ENCODE measurements at regions not wholly inside any gene's neighbourhood (a gene's known extent, or its start where the extent isn't known, plus 50 kb on each side); places are given as distances from the start of the nearest gene placed in this dataset.

DNA sequence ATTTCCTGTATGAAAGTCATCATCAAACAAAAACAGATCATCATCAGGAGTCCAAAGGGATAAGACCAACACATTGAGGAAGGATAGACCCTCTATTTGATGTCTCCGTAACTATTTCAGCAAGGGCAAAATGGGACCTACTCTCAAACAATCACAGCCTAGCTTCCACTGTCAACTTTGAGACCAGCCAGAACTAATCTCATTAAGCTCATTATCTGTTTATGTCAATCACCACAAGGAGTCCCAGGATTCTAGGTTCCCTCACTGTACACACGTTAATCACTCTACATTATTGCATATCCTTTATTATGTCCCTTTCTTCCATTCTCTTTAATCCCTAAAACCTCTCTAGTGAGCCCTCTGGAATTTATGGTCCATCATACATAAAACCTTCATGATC is 370.3 kb upstream of the LINC00305 start:
- no peak for FAIRE-seq

DNA sequence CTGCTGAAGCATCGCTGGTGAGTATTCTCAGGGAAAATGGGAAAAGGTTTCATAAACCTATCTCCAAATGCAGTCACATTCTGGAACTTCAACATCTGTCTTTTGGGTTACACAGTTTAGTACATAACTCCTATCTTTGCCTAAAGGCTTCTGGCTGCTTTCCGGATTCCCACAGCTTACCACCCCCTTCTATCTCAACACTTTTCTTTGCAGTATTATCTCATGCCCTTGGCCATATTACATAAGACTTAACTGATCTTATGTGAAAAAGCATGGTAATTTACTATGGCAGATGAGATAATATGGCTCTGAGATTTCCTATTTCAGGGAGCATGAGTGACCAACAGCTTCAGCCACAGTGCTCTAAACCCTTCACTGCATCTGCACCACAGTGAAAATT is 369.3 kb upstream of the LINC00305 start:
- no peak for FAIRE-seq

DNA sequence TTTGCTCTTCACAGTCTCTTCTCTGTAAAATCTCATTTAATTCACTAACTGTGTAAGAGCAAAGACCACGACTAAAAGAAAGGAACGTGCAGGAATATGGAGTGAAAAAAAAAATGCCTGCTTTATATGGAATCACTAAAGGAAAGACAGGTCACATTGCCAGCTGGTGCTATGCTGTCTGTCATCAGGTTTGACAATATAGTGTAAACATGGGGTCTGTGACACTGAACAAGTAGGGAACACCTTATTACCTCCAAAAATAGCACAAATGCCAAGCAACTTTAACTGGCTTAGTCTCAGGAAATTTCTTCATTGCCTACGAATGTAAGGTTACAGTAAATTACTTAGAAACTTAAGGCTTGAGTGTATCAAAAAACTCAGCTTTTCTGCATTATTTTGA is 364.5 kb upstream of the LINC00305 start:
- FAIRE-seq = no peak

DNA sequence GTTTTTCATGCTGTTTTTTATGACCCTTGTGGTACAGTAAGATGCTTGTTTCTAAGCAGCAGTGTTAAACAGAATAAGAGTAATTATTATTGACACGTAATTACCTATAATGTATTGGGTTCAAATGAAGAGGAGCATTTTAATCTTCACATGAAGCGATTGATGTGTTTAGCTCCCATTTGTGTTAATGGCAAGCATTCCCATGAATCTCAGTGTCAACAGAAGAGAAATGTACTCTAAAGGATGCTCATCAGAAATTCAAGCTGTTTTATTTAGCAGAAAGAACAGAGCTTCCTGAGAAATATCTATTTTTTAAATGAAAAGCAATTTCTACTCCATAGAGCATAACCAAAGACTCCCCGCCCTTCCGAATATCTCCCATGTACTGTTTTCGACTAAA is 341.3 kb upstream of the LINC00305 start:
- no peak for FAIRE-seq

DNA sequence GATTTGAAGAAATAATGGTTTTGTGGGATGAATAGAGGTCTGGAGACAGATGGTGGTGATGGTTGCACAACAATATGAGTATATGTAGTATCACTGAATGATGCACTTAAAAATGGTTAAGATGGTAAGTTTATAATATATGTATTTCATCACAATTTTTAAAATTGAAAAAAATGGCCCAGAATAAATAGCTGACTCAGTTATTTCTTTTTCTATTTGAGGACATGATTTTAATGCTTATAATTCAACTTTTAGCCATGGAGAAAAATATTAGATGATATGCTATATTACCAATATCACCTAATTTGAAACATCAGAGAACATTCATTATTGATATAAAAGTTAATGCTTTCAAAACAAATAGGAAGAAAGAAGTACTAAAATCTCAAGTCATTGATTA is 339.8 kb upstream of the LINC00305 start:
- FAIRE-seq = no peak

DNA sequence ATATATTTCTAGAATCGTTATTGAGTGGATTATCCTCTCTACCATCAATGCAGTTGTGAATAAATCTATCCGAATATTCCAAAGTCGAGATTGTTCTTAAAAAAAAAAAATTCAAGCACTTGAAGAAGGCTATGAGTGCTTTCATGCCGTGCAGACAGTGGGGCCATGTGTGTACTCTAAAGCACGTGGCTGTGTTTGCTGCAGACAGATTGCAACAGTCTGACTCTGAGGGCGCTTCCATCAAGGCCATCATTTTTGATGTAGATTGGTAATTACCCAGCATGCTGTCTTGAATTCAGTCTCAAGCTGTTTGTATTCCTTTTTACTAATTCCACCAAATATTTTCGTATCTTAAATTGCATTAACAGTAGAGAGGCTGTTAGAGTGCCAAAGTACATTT is 325.9 kb upstream of the LINC00305 start:
- FAIRE-seq = no peak

DNA sequence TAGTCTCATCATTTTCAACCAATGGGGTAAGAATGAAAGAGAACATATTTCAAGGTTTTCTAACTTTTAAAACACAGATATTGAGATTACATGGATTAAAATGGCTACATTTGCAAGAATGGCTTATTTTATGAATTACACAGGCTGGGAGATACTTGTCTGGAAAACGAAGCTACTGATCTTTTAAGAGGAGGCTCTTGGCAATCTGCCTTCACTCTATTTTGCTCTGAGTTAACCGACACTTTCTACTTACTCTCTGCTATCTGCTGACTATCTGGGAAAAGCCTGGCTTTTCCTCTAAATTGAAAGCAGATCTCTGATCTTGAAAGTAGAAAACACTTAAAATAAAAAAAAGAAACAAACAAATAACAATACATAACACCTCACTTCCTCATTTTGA is 325.4 kb upstream of the LINC00305 start:
- FAIRE-seq = no peak

DNA sequence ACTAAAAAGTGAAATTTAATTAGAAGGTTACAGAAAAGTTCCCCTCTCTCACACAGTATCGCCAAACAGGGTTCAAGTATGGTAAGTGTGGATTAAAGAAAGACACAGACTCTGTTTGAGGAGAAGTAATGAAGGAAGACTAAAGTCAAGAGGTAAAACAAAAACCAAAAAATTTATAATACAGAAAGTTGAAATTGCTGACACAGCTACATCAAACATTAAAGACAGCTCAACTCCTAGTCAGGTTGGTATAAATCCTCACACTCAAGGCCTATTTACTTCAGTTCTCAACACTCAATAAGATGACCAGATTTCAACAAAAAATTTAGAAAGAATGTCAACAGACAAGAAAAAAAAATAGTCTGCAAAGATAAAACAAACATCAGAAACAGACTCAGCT is 300.5 kb upstream of the LINC00305 start:
- no peak for FAIRE-seq

DNA sequence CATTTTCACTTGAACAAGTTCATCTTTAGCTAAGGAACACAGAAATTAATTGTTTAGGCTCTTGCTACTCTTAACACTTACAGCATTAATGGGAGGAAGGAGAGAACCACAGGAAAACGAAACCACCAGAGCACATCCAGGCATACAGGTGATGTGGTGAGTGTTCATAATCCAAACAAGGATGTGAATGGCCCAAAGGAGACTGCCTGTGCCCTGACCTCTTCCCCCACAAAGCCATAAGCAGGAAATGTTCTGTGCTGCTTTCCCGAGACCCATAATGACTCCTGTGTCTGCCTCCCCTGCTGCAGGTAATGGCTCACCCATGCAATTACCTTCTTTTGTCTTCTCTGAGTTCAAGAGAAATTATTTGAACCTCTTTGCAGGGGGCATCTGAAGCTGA is 295.9 kb upstream of the LINC00305 start:
- FAIRE-seq = no peak

DNA sequence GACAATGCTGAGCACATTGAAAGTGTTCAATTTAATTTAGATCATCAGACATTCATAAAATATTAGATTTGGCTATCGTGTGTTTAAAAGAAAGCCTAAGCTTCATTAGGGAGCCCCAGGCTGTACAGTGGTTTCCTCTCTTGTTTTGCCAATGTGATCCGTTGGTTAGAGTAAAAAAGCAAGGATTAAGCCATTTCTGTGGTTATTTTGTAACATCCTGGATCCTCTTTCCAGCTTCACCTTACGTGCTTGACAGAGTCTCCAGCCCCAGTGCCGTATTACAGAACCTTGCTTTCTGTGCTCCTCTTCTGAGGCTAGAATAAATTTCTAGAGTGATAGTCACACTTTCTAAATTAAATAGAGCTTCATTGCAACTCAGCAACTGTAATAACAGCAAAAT is 289.3 kb upstream of the LINC00305 start:
- no peak for FAIRE-seq

DNA sequence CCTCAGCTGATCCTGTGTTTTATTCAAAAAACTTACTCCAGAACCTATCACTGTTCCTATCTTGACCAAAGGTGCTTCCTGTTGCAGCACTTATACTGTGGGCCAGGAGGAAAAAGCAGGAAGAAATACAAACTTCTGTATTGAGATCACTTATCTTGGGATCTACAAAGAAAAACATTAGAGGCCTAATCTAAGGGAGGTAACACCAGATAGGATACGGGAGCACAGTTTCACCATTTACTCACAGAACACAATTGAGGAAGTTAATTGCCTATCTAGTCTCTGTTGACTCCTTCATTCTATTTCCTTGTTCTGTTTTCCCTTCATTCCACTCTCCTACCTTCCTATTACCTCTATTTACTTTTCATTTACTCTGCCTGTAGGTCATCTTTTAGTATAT is 287.2 kb upstream of the LINC00305 start:
- no peak for FAIRE-seq

DNA sequence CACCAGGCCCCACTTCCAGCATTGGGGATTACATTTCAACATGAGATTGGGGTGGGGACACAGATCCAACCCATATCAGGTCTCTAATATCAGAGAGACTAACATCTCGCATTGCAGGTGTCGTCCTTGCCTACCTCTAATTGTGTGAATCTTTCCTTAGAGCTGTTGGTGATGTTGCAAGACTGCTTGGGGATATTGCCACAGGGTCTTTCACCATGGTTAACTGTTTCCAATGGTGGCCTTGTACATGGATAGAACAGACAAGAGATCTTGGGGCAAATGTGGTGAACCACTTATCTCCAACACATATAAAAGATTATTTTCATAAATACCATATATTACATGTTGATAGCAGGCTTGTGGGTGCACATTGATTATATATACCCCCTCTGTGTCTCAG is 270.3 kb upstream of the LINC00305 start:
- no peak for FAIRE-seq

DNA sequence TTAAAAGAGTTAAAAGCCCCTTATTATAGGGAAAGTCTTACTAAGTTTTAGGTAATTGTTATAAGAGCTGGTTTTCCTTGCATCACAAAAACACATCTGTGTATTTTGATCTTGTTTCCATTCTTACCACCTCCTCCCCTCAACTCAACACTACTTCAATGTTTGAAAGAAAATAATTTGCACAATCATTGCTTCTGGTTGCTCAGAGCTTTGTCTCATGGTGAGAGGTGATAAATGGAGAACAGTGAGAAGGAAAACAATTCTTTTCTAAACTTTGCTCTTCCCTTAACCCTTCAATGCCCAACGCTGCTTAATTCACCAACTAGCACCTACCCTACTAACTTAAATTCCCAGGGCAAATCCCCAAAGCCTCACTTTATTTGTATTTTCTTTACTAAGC is 268.1 kb upstream of the LINC00305 start:
- FAIRE-seq = no peak

DNA sequence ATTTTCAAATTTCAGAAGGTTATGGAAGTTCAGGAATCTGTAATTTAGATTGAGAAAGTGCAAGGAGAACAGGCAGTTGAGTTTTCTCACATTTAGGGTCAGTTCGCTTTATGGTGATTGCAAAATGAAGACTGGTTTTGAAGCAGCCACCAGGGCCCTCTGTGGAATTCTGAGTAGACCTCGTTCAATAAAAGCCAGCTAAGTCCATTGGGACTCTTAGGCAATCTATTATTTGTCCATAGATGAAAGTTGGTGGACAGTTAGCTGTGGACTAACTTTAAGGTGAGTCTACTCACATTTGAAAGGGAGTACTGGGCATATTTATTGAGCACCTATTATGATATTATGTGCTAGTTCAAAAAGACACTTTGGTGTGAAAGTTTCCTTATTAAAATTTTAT is 266.3 kb upstream of the LINC00305 start:
- FAIRE-seq = no peak

DNA sequence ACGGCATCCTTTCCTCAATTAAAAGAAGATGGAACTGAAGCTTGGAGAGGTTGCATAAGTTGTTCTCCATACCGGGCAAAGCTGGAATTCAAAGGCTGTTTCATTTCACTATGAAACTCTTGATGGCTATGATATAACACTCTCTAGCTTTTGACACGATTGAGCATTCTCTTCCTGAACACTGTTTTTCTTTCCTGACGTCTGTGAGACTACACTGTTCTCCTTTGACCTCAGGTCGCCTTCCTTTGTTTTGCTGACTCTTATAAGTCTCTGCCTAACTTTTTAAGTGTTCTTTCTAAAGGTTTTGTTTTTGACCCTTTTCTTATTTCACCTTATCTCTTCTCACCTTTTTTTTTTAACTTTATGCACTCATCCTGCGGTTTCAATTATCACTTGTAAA is 261.8 kb upstream of the LINC00305 start:
- FAIRE-seq = no peak

DNA sequence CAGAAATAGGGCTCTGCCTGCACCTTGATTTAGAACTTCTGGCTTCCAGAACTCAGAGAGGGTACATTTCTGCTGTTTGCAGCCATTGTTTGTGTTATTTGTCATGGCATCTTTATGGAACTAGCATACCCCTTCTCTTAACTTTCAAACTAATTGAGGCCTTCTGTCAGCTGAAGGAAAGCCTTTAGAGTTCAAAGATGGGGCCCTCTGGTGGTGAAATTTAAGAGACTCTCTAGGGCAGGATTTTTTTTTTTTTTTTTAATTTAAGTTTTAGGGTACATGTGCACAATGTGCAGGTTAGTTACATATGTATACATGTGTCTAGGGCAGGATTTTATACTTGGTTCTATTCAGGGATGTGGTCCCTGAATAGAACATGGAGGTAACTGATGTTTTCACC is 260.6 kb upstream of the LINC00305 start:
- FAIRE-seq = no peak

DNA sequence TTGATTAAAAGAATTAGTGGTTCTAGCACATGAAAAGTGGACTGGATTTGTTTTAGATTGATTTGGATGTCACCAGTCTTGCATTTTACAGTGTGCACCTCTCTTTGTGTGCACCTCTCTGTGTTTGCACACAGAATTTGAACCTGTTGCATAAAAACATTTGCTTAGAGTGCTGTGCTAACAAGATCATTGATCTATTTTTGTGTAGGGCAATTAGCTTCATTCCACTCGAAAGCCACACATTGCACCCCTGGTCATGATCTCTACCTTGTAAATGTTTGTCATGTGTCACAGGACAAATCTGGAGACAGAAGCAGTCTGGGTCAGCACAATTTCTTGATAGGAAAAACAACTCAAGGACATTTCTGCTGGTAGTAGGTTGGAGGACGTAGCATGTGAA is 258.7 kb upstream of the LINC00305 start:
- FAIRE-seq = no peak

DNA sequence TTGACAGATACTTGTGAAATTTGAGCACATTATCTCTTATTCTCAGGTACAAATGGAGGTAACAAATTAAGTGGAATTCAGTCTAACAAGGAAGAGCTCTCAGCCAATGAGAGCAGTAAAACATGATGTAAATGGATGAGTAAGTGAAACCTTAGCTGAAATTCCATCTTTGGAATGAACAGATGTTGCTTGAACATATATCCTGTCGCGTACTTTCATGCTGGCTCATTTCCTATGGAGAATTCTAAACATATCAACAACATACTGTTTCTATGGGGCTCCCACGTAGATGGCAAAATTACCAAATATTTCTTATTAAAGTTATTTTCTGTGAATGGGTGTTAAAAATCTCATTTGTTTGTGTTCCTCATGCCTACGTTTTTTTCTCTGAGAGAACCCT is 256.3 kb upstream of the LINC00305 start:
- no peak for FAIRE-seq

DNA sequence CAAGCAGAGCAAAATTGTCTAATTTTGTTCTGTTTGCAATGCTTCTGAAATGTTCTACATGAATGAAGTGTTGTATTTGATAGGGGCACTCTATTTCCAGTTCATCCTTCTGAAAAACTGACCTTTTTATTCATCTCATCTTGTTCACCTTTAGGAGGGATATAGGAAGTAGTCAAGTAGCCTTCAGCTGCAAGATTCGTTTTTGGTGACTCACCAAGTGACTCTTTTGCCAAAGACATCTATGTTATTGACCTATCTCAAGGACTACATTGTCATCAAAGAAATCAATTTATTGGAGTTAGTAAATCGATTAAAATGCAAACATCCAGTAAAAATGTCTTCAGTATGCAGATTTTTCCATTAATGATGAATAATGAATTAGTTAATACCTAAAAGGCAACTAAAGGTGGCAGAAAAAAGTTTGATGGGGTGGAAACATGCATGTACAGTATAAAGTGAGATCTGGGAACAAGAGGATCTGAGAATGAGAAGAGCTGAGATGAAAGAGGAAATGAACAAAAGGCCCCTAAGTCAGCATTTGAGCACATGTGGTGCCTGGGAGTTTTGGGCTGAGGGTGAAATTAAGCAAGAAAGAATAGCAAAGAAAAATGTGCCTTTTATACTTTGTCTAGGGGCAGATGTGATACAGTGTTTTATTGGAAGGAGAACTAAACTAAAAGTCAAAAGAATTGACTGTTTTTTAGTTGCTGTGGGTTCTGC is 255.1 kb upstream of the LINC00305 start:
- FAIRE-seq = no peak

DNA sequence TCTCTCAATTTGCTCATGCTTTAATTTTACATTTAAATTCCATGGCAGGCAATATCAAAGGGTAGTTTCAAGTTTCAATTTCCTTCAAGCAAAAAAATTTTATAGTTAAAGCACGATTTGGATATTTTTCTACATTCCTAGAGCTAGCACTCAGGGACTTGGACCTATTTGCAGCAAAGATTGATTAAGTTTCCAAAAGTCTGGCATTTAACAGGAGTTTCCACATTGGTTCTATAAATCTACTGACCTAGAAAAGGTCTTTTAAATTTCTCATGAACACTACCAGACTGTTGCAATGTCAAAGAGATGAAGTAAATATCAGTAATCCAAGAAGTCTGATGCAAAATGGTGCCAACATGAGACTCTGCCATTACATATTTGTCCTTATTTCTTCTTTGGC is 253.7 kb upstream of the LINC00305 start:
- FAIRE-seq = no peak

DNA sequence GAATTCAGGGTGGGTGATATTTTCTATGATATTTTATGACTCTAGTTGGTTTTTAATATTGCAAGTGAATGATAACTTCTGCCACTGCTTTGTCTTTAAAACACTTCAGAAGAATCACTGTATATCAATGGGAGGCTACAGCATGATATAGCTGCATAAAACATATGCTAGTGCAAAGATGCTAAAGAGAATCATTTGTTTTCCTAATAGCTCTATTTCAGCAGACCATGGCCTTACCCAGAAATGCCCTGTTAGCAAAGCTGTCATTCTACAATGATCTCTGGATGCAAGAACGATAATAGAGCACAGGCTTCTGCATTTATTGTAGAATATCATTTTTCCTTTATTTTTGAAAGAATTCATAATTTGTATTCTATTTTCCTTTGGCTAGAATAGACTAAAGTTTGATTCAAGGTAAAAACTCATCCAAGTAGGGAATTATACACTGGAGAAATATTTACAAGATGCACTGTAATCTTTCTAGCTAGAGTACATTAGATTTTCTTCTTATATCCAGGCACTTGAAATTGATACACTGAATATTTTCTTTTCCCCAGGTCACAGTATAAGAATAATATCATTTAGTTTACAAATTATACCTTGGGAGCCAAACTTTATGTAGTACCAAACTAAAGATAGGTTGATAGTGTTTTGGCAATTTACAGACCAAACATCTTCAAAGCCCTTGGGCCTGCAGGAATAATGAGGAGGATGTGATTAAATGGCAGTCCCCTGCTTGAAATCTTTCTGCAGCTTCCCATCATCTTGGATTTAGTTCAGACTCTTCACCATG is 252.6 kb upstream of the LINC00305 start:
- FAIRE-seq = no peak

DNA sequence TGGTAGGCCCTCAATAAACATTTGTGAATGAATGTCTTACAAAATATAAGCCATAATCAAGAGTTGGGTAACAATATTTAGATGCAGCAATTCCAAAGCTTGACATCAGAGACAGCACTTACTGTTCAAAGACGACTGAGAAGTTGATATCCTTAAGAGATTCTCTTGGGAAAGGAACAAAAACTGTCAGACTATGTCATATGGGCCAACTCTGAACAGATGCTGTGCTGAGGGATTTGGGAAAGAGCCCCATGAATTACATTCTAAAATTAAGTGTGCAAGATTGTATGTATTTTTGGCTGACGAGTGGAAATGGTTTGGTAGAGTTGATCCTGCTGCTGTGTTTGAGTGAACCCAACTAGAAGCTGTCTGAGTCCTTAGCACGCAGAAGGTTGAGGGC is 250.7 kb upstream of the LINC00305 start:
- FAIRE-seq = no peak

DNA sequence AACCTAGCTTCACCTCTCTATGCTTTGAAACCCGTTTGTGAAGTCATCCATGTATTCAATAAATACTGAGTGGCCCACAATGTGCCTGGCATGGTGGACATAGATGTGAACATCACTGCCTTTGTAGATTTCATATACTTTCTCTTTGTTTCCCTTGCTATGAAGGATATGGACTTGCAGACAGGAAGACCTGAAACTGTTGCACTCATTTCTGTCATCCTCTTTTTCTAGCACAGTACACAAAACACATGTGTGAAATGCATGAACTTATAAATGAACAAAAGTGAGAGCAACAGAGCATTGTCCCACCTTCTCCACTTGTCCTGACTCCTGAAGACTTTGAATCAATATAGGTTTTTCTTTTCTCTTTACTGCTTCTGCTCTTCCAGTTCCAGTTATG is 249.4 kb upstream of the LINC00305 start:
- FAIRE-seq = no peak

DNA sequence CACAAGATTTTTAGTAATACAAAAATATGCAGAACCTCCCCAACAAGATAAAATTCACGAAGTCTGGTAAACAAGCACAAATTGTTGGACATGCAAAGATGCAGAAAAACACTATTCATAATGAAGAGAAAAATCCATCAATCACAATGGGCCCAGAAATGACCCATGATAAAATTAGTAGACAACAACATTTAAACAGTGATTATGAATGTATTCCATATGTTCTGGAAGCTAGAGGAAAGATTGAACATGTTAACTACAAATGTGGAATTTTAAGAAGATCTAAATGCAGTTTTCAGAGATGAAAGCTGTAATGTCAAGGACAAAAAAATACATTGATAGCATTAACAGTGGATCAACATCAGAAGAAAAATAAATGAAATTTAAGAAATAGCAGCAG is 243.3 kb upstream of the LINC00305 start:
- FAIRE-seq = no peak

DNA sequence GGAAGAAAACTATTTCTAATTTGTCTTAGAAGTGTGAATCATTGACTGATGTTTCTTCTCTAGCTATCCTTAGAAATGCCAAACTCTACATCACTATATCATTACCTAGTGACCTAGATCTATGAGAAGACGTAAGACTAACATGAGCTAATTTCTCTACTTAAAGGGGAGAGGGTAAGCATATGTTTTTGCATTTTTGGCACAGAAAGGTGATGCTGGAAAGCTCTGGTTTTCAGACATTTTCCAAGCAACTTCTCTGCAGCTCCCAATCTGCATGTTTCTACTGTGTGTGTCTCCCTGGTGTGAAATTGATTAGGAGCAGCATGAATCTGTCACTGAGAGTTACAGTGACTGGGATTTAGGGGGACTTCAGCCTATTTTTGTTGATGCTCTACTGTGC is 235.2 kb upstream of the LINC00305 start:
- FAIRE-seq = no peak
